Adipocyte (in vitro differentiated cells): ENCODE measurements at regions not wholly inside any gene's neighbourhood (a gene's known extent, or its start where the extent isn't known, plus 50 kb on each side); places are given as distances from the start of the nearest gene placed in this dataset.

ENCODE experiments used
- DNase-seq: peaks from one replicate; pipeline ENCODE4 v3.0.0-alpha.2; 2015; ENCODE audit warnings: low read depth
- H3K27me3 ChIP-seq: replicated peaks from 2 replicates; pipeline ENCODE4 v1.7.0; 2013; ENCODE audit warnings: mild to moderate bottlenecking, low read length, moderate library complexity; ENCODE audit not compliant: control insufficient read depth, insufficient read depth
- H3K36me3 ChIP-seq: 2 replicates; pipeline ENCODE4 v1.7.0; 2013; ENCODE audit warnings: low read length, mild to moderate bottlenecking, moderate library complexity; ENCODE audit not compliant: control insufficient read depth, insufficient read depth, severe bottlenecking
- H3K4me1 ChIP-seq: 2 replicates; pipeline ENCODE4 v1.7.0; 2013; ENCODE audit warnings: mild to moderate bottlenecking, low read length, moderate library complexity; ENCODE audit not compliant: control insufficient read depth, insufficient read depth
- H3K4me3 ChIP-seq: 2 replicates; pipeline ENCODE4 v1.7.0; 2013; ENCODE audit warnings: mild to moderate bottlenecking, low read length, moderate library complexity
- H3K9ac ChIP-seq: 2 replicates; pipeline ENCODE4 v1.7.0; 2013; ENCODE audit warnings: mild to moderate bottlenecking, low read length, moderate library complexity
- H3K9me3 ChIP-seq: 2 replicates; pipeline ENCODE4 v1.7.0; 2013; ENCODE audit warnings: mild to moderate bottlenecking, low read length, moderate library complexity; ENCODE audit not compliant: control insufficient read depth

DNA sequence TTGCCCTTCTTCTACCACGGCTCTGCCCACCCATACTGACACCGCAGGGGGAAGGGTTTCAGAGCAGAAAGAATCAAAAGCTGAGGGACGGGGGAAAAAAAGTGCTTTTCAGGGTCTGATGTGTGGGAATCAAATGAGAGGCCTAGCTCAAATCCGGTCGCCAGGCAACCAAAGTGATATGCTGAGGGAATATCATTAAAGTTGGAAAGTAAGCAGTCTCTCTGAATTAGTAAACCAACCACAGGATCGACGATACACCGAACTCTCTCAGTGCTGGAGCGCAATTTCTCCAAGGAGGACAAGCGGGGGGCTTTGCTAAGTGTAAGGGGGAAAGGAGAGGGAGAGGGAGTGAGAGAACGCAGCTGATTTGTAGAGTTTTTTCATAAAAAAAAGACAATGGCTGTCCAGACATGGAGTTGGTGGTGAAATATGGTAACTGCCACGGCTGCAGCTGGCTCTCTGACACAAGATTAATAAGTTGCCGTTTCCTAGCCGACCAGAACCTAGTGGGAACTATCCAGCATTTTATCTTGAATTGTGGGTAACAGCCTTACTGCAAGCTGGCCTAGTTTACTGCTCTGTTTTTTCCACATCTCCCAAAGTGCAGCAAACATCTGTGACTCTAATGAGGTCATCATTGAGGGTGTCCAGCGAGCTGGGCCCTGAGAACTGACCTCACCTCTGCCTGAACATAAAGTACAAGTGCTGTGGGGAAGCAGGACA is 530.2 kb downstream of the SOX2 start:
- peaks cover 15% of the 10 kb centered on the region for H3K4me1 ChIP-seq

DNA sequence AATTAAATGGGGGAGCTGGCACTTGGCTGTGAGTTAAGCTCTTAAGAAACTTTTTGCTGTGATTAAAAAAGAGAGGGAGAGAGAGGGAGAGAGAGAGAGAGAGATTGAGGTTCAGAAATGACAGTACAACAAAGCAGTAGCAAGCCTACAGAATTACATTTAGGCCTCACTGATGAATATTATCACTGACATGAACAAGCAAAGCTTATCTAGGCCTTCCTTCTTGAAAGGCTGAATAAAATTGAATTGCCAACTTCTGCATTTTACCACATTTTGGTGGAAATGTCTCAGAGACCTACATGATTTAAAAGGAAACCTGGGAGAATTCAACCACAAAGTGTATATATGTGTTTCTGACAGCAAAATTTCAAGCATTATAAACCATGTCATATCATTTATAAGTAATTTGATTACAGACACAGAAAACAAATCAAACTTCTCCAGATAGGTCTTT is 530.8 kb downstream of the SOX2 start:
- Histone ChIP-seq H3K9ac (no peak overlapping the region), H3K36me3 (no peaks in the 10 kb centered on the region), H3K27me3 (no peaks in the 10 kb centered on the region), H3K4me1 (peaks cover 15% of the 10 kb centered on the region), H3K4me3 (no peak overlapping the region), H3K9me3 (no peaks in the 10 kb centered on the region)
- DNase-seq: no peak

More for the DNA sequence above, 530.2 kb downstream of the SOX2 start:
- Histone ChIP-seq H3K27me3 (no peaks in the 10 kb centered on the region), H3K9me3 (no peaks in the 10 kb centered on the region), H3K4me3 (peak overlapping the region; percentile 38), H3K36me3 (no peaks in the 10 kb centered on the region), H3K9ac (no peak overlapping the region)
- DNase-seq: no peak

DNA sequence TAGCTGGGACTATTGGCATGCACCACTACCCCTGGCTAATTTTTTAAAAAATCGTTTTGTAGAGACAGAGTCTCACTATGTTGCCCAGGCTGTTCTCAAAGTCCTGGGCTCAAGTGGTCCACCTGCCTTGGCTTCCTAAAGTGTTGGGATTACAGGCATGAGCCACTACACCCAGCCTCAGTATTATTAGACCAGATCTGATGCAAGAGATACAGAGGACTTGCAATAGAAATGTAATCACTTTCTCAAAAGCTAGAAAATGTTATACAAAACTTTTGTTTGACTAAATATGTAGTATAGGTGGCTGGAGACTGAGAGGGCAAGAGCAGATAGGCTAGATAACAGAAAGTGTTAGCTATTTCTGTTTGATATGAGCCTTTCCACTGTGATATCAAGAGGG is 531.9 kb downstream of the SOX2 start:
- Histone ChIP-seq H3K36me3 (no peaks in the 10 kb centered on the region), H3K4me1 (peaks cover 15% of the 10 kb centered on the region), H3K9ac (no peak overlapping the region), H3K27me3 (no peaks in the 10 kb centered on the region), H3K9me3 (no peaks in the 10 kb centered on the region), H3K4me3 (no peak overlapping the region)
- DNase-seq: no peak

- no peak for DNase-seq
- Histone ChIP-seq H3K9me3 (no peaks in the 10 kb centered on the region), H3K27me3 (no peaks in the 10 kb centered on the region), H3K4me3 (no peak overlapping the region), H3K4me1 (peaks cover 15% of the 10 kb centered on the region), H3K36me3 (no peaks in the 10 kb centered on the region), H3K9ac (no peak overlapping the region)
Observed at GRCh38 chr3:182244222-182244971, 532.7 kb downstream of the SOX2 start.

DNA sequence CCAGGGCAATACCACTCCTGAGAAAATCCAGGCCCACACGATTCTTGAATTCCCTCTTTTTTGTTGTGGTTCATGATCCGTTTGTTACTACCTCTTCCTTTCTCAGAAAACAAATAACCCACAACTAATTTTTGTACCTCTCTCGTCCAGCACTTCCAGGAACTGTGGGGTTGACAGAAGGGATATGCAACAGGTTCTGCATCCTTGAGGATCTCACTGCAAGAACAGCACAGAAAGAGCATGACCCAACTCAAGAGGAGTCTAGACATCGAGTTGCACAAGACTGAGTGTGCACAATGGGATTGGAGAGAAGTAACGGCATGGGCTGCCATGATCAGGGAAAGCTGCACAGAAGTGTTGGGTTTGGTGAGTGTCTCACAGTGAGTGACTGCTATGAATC is 533.3 kb downstream of the SOX2 start:
- no peaks in the 10 kb centered on the region for H3K27me3 ChIP-seq
- H3K9ac ChIP-seq: no peak overlapping the region
- no peak for DNase-seq
- H3K4me3 ChIP-seq: no peak overlapping the region
- H3K9me3 ChIP-seq: no peaks in the 10 kb centered on the region
- no peaks in the 10 kb centered on the region for H3K36me3 ChIP-seq
- H3K4me1 ChIP-seq: peaks cover 15% of the 10 kb centered on the region

DNA sequence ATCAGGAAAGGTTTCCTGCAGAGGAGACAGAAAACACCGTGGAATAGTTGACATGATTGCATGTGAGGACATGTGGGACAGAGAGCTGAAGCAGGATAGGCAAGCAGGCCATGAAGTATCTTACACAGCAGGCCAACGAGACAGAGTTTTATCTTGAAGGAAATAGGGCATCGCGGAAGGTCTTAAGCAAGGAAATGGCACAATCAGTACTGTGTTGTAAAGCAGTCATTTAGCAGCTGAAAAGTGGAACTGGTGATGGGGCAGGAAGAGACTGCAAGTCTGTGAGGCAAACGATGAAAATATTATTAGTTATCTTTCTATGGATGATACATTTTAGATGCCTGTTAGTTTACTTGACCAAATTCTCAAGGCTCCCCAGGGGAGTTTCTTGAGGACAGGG is 535.1 kb downstream of the SOX2 start:
- DNase-seq: no peak
- Histone ChIP-seq H3K9me3 (no peaks in the 10 kb centered on the region), H3K4me3 (no peak overlapping the region), H3K4me1 (peaks cover 10% of the 10 kb centered on the region), H3K9ac (no peak overlapping the region), H3K36me3 (no peaks in the 10 kb centered on the region), H3K27me3 (peaks cover under 1% of the 10 kb centered on the region)

DNA sequence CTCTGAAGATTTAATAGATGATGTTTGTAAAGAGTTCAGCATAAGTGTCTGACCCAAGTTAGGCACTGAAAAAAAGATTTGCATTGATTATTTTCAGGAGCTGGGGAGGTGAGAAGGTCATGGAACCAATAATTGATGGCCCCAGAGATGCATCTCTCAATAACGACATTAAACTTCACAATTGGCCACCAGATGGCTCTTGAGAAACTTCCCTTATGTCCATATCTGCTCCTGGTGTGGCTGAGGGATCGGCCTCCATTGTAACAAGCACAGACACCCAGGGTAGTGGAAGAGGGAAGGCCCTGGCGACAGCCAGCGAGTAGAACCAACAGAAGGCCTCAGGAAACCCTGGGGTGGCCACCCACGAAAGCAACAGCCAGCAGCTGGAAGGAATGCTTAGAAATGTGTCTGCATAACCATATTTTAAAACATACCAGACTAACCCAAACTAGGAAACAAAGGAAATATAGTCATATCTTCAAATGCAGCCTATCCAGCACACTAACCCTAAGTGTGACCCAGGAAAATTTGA is 536.7 kb downstream of the SOX2 start:
- no peaks in the 10 kb centered on the region for H3K36me3 ChIP-seq
- H3K9me3 ChIP-seq: no peaks in the 10 kb centered on the region
- H3K4me3 ChIP-seq: no peak overlapping the region
- no peak overlapping the region for H3K9ac ChIP-seq
- peak; percentile 5 for DNase-seq
- H3K27me3 ChIP-seq: peaks cover 6% of the 10 kb centered on the region
- H3K4me1 ChIP-seq: no peaks in the 10 kb centered on the region

DNA sequence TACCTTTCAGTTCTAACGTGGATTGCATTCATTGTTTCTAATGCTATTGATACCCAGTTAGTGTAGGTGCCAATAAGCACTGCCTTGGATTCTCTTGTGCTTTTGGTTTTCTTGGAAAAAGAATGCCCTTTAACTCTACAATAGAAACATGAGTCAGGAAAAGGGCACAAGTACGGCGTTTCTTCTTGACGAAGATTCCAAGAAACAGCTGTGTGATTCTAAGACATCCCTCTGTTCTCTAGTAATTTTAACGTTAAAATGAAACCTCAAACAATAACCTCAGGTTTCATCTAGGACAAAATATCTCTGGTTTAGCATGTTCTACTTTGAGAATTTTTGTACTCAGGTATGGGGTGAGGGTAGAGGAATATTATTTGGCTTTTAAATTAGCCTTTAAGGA is 540.5 kb upstream of the ATP11B start:
- Histone ChIP-seq H3K9me3 (no peaks in the 10 kb centered on the region), H3K4me1 (no peaks in the 10 kb centered on the region), H3K27me3 (peaks cover 6% of the 10 kb centered on the region), H3K36me3 (no peaks in the 10 kb centered on the region), H3K9ac (no peak overlapping the region), H3K4me3 (no peak overlapping the region)
- no peak for DNase-seq

DNA sequence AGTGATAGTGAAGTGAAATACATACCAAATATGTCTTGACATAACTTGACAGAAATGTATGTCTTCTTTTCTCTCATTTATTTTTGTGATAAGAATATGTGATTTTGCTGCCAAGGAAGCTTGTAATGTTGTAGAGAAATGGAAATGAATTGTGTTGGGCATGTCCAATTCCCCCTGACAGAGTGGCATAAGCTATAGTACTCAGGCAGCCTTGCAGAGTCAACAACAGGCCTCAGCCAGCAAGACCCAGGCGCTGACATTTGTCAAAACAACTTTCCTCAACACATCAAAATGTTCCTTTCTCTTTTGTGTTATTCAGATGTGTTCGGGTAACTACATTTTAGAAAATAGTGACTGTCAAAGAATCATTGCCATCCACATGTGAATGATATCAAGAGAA is 538.1 kb upstream of the ATP11B start:
- peaks cover 19% of the 10 kb centered on the region for H3K27me3 ChIP-seq
- no peak overlapping the region for H3K4me3 ChIP-seq
- no peaks in the 10 kb centered on the region for H3K9me3 ChIP-seq
- no peaks in the 10 kb centered on the region for H3K4me1 ChIP-seq
- no peak overlapping the region for H3K9ac ChIP-seq
- no peak for DNase-seq
- H3K36me3 ChIP-seq: no peaks in the 10 kb centered on the region

DNA sequence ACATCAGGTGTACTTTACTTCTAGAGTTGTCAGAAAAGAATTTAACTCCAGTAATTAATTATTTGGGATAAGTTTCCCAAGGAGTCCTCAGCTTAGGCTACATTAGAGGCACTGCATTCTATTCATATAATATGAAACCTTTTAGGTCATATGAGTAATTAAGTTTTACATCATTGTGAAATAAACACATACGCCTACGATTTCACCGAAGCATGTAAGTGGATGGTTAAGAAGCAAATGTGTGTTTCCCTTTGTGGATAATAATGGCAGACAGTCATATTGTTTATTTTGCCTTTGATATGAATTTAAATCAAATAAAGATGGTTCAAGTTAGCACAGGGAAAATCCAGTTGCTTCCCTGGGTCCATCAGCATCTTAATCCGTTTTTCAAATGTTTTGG is 535.9 kb upstream of the ATP11B start:
- H3K4me3 ChIP-seq: no peak overlapping the region
- H3K27me3 ChIP-seq: peaks cover 36% of the 10 kb centered on the region
- H3K4me1 ChIP-seq: no peaks in the 10 kb centered on the region
- no peaks in the 10 kb centered on the region for H3K36me3 ChIP-seq
- DNase-seq: no peak
- no peaks in the 10 kb centered on the region for H3K9me3 ChIP-seq
- no peak overlapping the region for H3K9ac ChIP-seq

DNA sequence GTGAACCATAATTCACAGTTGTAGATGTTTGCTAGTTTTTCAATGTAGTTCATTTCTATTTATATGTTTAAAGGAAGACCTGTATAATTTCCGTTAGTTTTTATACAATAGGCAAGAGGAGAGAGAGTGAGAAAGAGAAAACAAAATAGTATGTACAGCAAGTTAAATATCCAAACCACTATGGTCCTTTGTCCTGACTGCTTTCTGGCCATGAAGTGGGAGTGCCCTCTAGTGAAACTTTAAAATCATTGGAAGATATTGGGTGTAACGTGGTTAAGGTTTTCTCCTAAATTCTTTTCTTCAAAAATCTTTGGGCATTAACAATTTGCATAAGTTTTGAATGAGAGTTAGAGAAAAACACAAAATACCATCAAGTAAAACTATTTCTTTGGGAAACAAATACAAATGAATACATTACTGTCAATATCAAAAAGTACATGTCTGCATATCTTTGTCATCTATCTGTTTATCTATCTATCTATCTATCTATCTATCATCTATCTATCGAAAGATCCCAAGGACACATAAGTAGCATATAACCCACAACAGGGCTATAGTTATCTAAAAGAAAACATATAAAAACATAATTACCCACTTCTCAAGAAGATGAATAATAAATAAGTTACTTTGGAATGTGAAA is 534.6 kb upstream of the ATP11B start:
- Histone ChIP-seq H3K36me3 (no peaks in the 10 kb centered on the region), H3K9ac (no peak overlapping the region), H3K4me1 (no peaks in the 10 kb centered on the region), H3K9me3 (no peaks in the 10 kb centered on the region), H3K27me3 (peaks cover 35% of the 10 kb centered on the region), H3K4me3 (no peak overlapping the region)
- DNase-seq: peak; percentile 52
